Progenitor cell of endocrine pancreas (in vitro differentiated cells): ENCODE measurements at regions not wholly inside any gene's neighbourhood (a gene's known extent, or its start where the extent isn't known, plus 50 kb on each side); places are given as distances from the start of the nearest gene placed in this dataset.

Source experiments
- DNase-seq: peaks from one replicate; pipeline ENCODE4 v3.0.0; 2021; ENCODE audit warnings: low spot score; ENCODE audit not compliant: unreplicated experiment
- H3K27ac Mint-ChIP-seq: 2 replicates; pipeline ENCODE4 v1.8.0; 2021; ENCODE audit warnings: mild to moderate bottlenecking, moderate library complexity, mixed read lengths
- H3K27me3 Mint-ChIP-seq: 2 replicates; pipeline ENCODE4 v1.8.0; 2021; ENCODE audit warnings: mixed read lengths
- H3K36me3 Mint-ChIP-seq: 2 replicates; pipeline ENCODE4 v1.8.0; 2022; ENCODE audit warnings: mixed read lengths; ENCODE audit not compliant: insufficient read depth
- H3K4me1 Mint-ChIP-seq: 2 replicates; pipeline ENCODE4 v1.8.0; 2021; ENCODE audit warnings: low read depth, mixed read lengths
- H3K4me3 Mint-ChIP-seq: 2 replicates; pipeline ENCODE4 v1.8.0; 2021; ENCODE audit warnings: low read depth, mild to moderate bottlenecking, moderate library complexity, mixed read lengths
- H3K9me3 Mint-ChIP-seq: 2 replicates; pipeline ENCODE4 v1.8.0; 2021; ENCODE audit warnings: low read depth, mixed read lengths
- CTCF ChIP-seq: fragments of 200-600 bp; sonication (generic); IDR thresholded peaks from one replicate; pipeline ENCODE4 v1.5.0; 2021; ENCODE audit warnings: antibody characterized with exemption, mild to moderate bottlenecking; ENCODE audit not compliant: unreplicated experiment

GRCh38 chr4:30783751-30784150 lies 63.6 kb downstream of the PCDH7 start:
- H3K4me3 Mint-ChIP-seq, result no peak overlapping the region
- H3K27ac Mint-ChIP-seq, result no peak overlapping the region
- H3K9me3 Mint-ChIP-seq, result no peaks in the 10 kb centered on the region
- H3K4me1 Mint-ChIP-seq, result peaks cover 20% of the 10 kb centered on the region
- H3K36me3 Mint-ChIP-seq, result no peaks in the 10 kb centered on the region
- no peak for DNase-seq
- TF ChIP-seq CTCF, result no peak
- no peaks in the 10 kb centered on the region for H3K27me3 Mint-ChIP-seq

GRCh38 chr4:30789219-30789671 lies 69.1 kb downstream of the PCDH7 start:
- no peak for DNase-seq
- H3K4me3 Mint-ChIP-seq, result no peak overlapping the region
- TF ChIP-seq CTCF, result no peak
- no peaks in the 10 kb centered on the region for H3K36me3 Mint-ChIP-seq
- peak overlapping the region; percentile 86 for H3K27ac Mint-ChIP-seq
- H3K4me1 Mint-ChIP-seq, result peaks cover 47% of the 10 kb centered on the region
- H3K27me3 Mint-ChIP-seq, result no peaks in the 10 kb centered on the region
- no peaks in the 10 kb centered on the region for H3K9me3 Mint-ChIP-seq

- H3K4me3 Mint-ChIP-seq, result no peak overlapping the region
These were observed 70.0 kb downstream of the PCDH7 start for GRCh38 chr4:30790123-30790522.

GRCh38 chr4:30790998-30791397 lies 70.8 kb downstream of the PCDH7 start:
- DNase-seq, result no peak
- Mint-ChIP-seq H3K9me3 (no peaks in the 10 kb centered on the region), H3K4me1 (peaks cover 46% of the 10 kb centered on the region), H3K27me3 (no peaks in the 10 kb centered on the region), H3K4me3 (no peak overlapping the region), H3K27ac (no peak overlapping the region), H3K36me3 (no peaks in the 10 kb centered on the region)
- no peak for TF ChIP-seq CTCF

More at GRCh38 chr4:30790123-30790522, 70.0 kb downstream of the PCDH7 start:
- no peaks in the 10 kb centered on the region for H3K36me3 Mint-ChIP-seq
- DNase-seq, result no peak
- peaks cover 47% of the 10 kb centered on the region for H3K4me1 Mint-ChIP-seq
- no peaks in the 10 kb centered on the region for H3K9me3 Mint-ChIP-seq
- no peak for TF ChIP-seq CTCF
- H3K27me3 Mint-ChIP-seq, result no peaks in the 10 kb centered on the region
- no peak overlapping the region for H3K27ac Mint-ChIP-seq

DNA sequence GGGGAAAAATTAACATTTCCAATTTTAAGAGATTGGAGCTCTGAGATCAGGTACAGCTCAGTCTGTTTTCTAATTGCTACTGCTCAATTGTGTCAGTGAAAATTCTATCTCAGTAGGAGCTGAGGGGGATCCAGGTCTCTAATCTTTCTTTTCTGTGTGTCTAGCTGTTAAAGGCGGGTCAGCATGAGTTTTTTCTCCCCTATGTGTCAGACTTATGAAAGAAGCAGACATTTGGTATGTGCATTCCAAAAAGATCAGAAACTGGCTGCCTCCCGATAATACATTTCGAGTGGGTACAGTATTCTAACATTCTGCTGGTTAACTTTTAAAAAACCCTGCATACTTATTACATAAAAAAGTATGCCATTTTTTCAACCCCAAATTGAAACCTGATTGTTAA lies 72.4 kb downstream of the PCDH7 start:
- Mint-ChIP-seq H3K4me1 (peaks cover 33% of the 10 kb centered on the region), H3K36me3 (no peaks in the 10 kb centered on the region), H3K27ac (peak overlapping the region; percentile 39), H3K4me3 (no peak overlapping the region), H3K27me3 (no peaks in the 10 kb centered on the region), H3K9me3 (no peaks in the 10 kb centered on the region)
- no peak for TF ChIP-seq CTCF
- DNase-seq, result no peak
